ENCODE measurements at regions not wholly inside any gene's neighbourhood (a gene's known extent, or its start where the extent isn't known, plus 50 kb on each side); places are given as distances from the start of the nearest gene placed in this dataset.

DNA sequence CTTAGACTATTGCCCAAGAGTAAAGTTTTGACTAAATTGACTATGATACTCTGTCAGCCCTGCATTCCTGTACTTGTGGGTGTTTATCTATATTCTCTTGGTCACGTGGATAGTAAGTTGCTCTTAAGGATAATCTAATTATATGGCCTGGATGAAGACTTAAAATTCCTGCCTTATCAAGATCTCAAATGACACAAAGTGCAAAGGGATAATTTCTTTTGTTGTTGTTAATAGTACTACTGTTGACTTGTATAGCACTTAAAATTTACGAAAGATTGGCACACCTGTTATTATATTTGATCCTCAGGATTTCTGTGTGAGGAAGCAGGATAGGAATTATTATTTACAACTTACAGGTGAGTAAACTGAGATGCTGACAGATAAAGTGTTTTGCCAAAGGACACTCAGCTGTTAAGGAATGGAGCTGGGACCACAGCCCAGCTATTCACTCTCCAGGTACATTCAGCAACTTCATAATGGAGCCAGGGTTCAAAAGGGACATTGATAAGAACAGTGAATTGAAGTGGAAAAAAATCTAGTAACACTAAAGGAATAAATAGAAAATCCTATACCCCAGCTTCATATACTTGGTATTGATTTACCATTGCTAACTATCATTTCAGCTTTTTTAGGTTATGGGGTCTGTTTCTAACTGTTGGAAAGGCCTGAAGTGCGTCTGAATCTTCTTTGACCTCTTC is 53.4 kb upstream of the EVL start:
- TF ChIP-seq TCF7L2 (IDR thresholded peaks at IDR 0.05; ENCODE audit: low read depth, low read length) (no peak), IKZF1 (IDR thresholded peaks at IDR 0.05) (no peak), ZFX (CRISPR knock-in tag; IDR thresholded peaks at IDR 0.05; ENCODE audit: low read depth) (no peak), MEIS2 (CRISPR knock-in tag; IDR thresholded peaks at IDR 0.05) (no peak), KAT8 (CRISPR knock-in tag; IDR thresholded peaks at IDR 0.05) (no peak)
- TF ChIP-seq, protein P1, sequence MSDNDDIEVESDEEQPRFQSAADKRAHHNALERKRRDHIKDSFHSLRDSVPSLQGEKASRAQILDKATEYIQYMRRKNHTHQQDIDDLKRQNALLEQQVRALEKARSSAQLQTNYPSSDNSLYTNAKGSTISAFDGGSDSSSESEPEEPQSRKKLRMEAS (IDR thresholded peaks at IDR 0.05) = no peak
